ENCODE measurements at regions not wholly inside any gene's neighbourhood (a gene's known extent, or its start where the extent isn't known, plus 50 kb on each side); places are given as distances from the start of the nearest gene placed in this dataset.

DNA sequence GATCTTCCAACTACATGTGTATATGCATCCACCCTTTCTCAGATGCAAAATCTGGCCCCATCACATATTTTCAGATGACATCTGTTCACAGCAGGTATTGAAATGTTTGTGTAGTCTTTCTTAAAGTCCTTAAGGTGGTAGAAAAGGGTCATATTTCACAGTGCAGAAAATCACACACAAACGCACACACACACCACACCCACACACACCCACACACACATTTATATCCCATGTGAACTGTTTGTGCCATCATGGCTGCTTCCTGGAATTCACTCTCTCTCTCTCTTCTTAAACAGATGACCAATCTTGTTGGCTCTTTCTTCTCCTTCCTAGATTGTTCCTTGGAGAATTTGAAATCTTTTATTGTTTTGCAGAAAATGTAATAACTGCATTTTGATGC lies 663.0 kb upstream of the GRM3 start:
- Mint-ChIP-seq H3K36me3 (ENCODE audit: low read depth) (no peaks in the 10 kb centered on the region), H3K4me3 (no peak overlapping the region), H3K27ac (ENCODE audit: unreplicated experiment) (no peak overlapping the region), H3K27me3 (ENCODE audit: low read depth) (no peaks in the 10 kb centered on the region), H3K9me3 (no peaks in the 10 kb centered on the region), H3K4me1 (no peaks in the 10 kb centered on the region)
- DNase-seq (ENCODE audit: low read depth, low spot score) = no peak
- TF ChIP-seq, protein P1, sequence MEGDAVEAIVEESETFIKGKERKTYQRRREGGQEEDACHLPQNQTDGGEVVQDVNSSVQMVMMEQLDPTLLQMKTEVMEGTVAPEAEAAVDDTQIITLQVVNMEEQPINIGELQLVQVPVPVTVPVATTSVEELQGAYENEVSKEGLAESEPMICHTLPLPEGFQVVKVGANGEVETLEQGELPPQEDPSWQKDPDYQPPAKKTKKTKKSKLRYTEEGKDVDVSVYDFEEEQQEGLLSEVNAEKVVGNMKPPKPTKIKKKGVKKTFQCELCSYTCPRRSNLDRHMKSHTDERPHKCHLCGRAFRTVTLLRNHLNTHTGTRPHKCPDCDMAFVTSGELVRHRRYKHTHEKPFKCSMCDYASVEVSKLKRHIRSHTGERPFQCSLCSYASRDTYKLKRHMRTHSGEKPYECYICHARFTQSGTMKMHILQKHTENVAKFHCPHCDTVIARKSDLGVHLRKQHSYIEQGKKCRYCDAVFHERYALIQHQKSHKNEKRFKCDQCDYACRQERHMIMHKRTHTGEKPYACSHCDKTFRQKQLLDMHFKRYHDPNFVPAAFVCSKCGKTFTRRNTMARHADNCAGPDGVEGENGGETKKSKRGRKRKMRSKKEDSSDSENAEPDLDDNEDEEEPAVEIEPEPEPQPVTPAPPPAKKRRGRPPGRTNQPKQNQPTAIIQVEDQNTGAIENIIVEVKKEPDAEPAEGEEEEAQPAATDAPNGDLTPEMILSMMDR (conservative IDR thresholded peaks at IDR 0.05) = no peak

DNA sequence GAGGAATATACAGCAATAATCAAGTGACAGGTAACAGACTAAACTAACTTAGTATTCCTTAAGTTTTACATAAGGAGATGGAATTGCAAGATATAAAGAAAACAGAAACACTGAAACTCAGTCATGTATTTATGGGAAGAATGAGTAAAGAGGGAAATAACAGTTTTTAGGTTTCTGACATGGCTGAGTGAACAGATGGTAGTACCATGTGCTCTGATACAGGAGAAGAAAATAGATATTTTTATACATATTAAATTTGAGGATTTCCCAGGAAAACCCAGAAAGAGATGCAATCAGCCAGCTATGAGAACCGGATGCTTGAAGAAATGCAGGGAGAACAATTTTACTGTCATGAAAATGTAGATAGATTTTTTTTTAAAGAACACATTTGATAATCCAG lies 669.5 kb upstream of the GRM3 start:
- no peaks in the 10 kb centered on the region for H3K27me3 Mint-ChIP-seq (ENCODE audit: low read depth)
- H3K4me1 Mint-ChIP-seq = no peaks in the 10 kb centered on the region
- H3K36me3 Mint-ChIP-seq (ENCODE audit: low read depth) = no peaks in the 10 kb centered on the region
- DNase-seq (ENCODE audit: low read depth, low spot score) = no peak
- TF ChIP-seq, protein P1 (conservative IDR thresholded peaks at IDR 0.05) = no peak
- no peak overlapping the region for H3K27ac Mint-ChIP-seq (ENCODE audit: unreplicated experiment)
- H3K4me3 Mint-ChIP-seq = no peak overlapping the region
- no peaks in the 10 kb centered on the region for H3K9me3 Mint-ChIP-seq

DNA sequence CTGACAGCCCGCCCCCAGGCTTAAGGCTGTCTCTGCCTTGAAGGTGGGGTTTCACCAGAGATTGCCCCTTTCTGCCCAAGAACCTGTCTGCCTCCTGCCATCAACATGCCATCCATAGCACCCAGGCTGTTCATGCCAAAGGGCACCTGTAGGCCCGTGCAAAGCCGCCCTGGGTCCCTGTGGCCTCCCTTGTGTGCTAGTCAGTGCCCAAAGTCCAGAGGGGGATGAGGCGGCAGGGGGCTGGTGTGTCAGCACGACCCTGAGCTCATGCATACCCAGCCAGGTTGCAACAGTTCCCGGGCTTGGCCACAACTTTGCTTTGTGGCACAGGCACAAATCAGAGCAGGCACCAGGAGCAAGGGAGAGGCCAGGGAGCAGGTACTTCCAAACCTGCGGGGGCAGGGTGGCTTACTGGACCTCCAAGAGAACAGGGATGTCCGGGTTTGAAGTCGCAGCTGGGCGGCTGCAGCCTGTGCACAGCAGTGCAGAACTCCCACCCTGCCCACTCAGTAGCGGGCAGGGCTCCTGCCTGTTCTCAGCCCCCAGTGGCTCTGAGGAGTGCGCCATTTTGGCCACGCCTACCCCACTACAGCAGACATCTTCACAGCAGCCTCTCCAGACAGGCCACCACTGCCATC lies 671.1 kb upstream of the GRM3 start:
- no peaks in the 10 kb centered on the region for H3K27me3 Mint-ChIP-seq (ENCODE audit: low read depth)
- DNase-seq (ENCODE audit: low read depth, low spot score) = no peak
- no peaks in the 10 kb centered on the region for H3K4me1 Mint-ChIP-seq
- no peaks in the 10 kb centered on the region for H3K9me3 Mint-ChIP-seq
- TF ChIP-seq, protein P1 (conservative IDR thresholded peaks at IDR 0.05) = no peak
- H3K36me3 Mint-ChIP-seq (ENCODE audit: low read depth) = no peaks in the 10 kb centered on the region
- no peak overlapping the region for H3K4me3 Mint-ChIP-seq
- H3K27ac Mint-ChIP-seq (ENCODE audit: unreplicated experiment) = no peak overlapping the region

DNA sequence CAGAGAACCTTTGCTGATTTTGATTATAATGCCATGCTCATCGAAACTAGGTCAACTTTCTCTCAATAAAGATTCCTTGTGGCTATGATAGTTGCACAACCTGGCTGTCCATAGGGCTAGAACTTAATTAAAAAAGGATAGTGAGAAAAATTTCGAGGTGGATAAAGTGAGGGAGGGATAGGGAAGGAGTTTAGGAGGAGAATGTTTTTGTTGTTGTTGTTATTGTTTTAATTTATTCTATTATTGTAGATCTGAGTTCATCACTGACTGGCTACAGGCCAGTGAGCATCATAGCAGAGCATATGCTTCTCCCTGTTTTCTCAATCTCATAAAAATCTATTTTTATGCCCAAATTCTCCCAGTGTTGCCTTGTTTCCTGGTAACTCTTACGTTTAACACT lies 688.7 kb upstream of the GRM3 start:
- TF ChIP-seq, protein P1 (conservative IDR thresholded peaks at IDR 0.05) = no peak
- Mint-ChIP-seq H3K4me3 (no peak overlapping the region), H3K9me3 (no peaks in the 10 kb centered on the region), H3K27ac (ENCODE audit: unreplicated experiment) (no peak overlapping the region), H3K36me3 (ENCODE audit: low read depth) (no peaks in the 10 kb centered on the region), H3K27me3 (ENCODE audit: low read depth) (no peaks in the 10 kb centered on the region), H3K4me1 (no peaks in the 10 kb centered on the region)
- no peak for DNase-seq (ENCODE audit: low read depth, low spot score)

DNA sequence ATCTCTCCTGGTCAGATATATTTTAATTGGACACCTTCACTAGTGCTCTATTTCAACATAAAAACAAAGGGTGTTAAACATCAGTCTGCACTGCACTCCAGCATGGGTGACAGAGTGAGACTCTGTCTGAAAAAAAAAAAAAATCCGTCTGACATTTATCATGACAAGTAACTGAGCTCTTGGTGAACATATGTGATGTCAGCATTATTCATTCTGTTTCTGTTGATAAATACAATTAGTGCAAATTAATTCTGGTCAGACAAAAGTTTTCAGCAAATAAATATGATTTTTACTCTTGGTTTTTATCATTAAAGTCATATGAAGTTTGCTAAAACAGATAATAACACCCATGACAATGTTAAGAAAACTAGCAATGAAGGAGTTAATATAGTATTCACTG lies 692.8 kb upstream of the GRM3 start:
- H3K4me3 Mint-ChIP-seq = no peak overlapping the region
- peaks cover 3% of the 10 kb centered on the region for H3K36me3 Mint-ChIP-seq (ENCODE audit: low read depth)
- TF ChIP-seq, protein P1 (conservative IDR thresholded peaks at IDR 0.05) = no peak
- no peak overlapping the region for H3K27ac Mint-ChIP-seq (ENCODE audit: unreplicated experiment)
- H3K9me3 Mint-ChIP-seq = peaks cover 7% of the 10 kb centered on the region
- no peak for DNase-seq (ENCODE audit: low read depth, low spot score)
- no peaks in the 10 kb centered on the region for H3K4me1 Mint-ChIP-seq
- H3K27me3 Mint-ChIP-seq (ENCODE audit: low read depth) = no peaks in the 10 kb centered on the region

Data from neural crest cell (in vitro differentiated cells).